ENCODE measurements at regions not wholly inside any gene's neighbourhood (a gene's known extent, or its start where the extent isn't known, plus 50 kb on each side); places are given as distances from the start of the nearest gene placed in this dataset.

DNA sequence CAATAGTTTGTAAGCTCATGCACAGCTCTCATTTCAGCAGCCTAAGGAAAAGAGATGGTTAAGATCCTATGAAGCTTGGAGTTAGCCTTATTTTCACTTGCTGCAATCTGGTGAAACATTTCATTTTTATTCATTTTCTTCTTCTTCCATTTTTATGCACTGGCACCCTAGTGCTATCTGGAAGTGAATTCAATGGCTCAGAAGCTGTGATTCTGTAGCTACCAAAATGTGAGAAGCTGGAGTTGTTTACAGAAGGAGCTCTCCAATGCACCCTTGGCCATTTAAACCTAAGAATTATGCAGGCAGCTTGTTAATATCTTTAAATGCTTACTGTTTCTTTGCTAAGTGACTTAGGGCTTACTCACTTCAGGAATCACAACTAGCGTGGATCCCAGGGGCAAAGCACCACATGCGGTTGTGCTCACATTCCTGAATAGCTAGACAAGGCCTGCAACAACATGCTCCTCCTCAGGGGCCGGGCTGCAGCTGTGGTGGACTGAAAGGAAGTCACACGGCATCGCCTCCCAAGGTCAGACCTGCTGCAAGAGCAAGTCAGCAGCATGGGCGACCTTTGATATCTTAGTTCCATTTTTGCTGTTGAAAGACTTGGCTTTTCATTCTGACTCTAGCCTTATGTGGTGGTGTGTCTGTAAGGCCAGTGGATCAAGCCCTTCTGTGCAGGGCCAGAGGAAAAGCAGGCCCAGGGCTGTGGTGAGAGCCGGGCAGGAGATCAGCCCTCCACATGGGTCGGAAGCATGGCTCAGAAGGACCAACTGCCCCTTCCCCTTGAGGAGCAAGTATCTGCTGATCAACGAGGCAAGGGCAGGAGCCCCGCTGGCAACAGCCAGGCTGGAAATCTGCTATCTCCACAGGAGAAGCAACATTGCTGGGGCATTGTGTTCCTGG, 91.9 kb upstream of the MBL2 start:
- H2AFZ ChIP-seq (ENCODE audit: low read depth) = no peak overlapping the region
- H3K4me2 ChIP-seq = no peak overlapping the region

GRCh38 chr10:52858722-52859121, 86.1 kb upstream of the MBL2 start:
- H3K4me3 ChIP-seq (IDR thresholded peaks at IDR 0.05; ENCODE audit: insufficient read depth, low read depth, low read length) = no peak overlapping the region
- no peaks in the 10 kb centered on the region for H3K36me3 ChIP-seq (ENCODE audit: insufficient read depth)
- TF ChIP-seq, protein P1, sequence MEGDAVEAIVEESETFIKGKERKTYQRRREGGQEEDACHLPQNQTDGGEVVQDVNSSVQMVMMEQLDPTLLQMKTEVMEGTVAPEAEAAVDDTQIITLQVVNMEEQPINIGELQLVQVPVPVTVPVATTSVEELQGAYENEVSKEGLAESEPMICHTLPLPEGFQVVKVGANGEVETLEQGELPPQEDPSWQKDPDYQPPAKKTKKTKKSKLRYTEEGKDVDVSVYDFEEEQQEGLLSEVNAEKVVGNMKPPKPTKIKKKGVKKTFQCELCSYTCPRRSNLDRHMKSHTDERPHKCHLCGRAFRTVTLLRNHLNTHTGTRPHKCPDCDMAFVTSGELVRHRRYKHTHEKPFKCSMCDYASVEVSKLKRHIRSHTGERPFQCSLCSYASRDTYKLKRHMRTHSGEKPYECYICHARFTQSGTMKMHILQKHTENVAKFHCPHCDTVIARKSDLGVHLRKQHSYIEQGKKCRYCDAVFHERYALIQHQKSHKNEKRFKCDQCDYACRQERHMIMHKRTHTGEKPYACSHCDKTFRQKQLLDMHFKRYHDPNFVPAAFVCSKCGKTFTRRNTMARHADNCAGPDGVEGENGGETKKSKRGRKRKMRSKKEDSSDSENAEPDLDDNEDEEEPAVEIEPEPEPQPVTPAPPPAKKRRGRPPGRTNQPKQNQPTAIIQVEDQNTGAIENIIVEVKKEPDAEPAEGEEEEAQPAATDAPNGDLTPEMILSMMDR (conservative IDR thresholded peaks at IDR 0.05; ENCODE audit: low read depth, low read length) = no peak
- no peaks in the 10 kb centered on the region for H4K20me1 ChIP-seq (ENCODE audit: insufficient read depth)
- H3K27ac ChIP-seq = no peak overlapping the region
- no peaks in the 10 kb centered on the region for H3K27me3 ChIP-seq (ENCODE audit: insufficient read depth, low read depth)
- no peak overlapping the region for H2AFZ ChIP-seq (ENCODE audit: low read depth)
- H3K4me2 ChIP-seq = no peak overlapping the region
- H3K4me1 ChIP-seq (ENCODE audit: low read depth, poor library complexity, severe bottlenecking) = no peaks in the 10 kb centered on the region
- no peaks in the 10 kb centered on the region for H3K79me2 ChIP-seq (ENCODE audit: insufficient read depth, low read depth)
- no peak overlapping the region for H3K9ac ChIP-seq

More for the DNA sequence above, 91.9 kb upstream of the MBL2 start:
- H3K9ac ChIP-seq = no peak overlapping the region
- H3K4me3 ChIP-seq (IDR thresholded peaks at IDR 0.05; ENCODE audit: insufficient read depth, low read depth, low read length) = no peak overlapping the region
- no peak overlapping the region for H3K27ac ChIP-seq
- no peaks in the 10 kb centered on the region for H3K4me1 ChIP-seq (ENCODE audit: low read depth, poor library complexity, severe bottlenecking)
- H3K79me2 ChIP-seq (ENCODE audit: insufficient read depth, low read depth) = no peaks in the 10 kb centered on the region
- H3K36me3 ChIP-seq (ENCODE audit: insufficient read depth) = no peaks in the 10 kb centered on the region
- no peaks in the 10 kb centered on the region for H4K20me1 ChIP-seq (ENCODE audit: insufficient read depth)
- no peaks in the 10 kb centered on the region for H3K27me3 ChIP-seq (ENCODE audit: insufficient read depth, low read depth)
- TF ChIP-seq, protein P1 (conservative IDR thresholded peaks at IDR 0.05; ENCODE audit: low read depth, low read length) = no peak

DNA sequence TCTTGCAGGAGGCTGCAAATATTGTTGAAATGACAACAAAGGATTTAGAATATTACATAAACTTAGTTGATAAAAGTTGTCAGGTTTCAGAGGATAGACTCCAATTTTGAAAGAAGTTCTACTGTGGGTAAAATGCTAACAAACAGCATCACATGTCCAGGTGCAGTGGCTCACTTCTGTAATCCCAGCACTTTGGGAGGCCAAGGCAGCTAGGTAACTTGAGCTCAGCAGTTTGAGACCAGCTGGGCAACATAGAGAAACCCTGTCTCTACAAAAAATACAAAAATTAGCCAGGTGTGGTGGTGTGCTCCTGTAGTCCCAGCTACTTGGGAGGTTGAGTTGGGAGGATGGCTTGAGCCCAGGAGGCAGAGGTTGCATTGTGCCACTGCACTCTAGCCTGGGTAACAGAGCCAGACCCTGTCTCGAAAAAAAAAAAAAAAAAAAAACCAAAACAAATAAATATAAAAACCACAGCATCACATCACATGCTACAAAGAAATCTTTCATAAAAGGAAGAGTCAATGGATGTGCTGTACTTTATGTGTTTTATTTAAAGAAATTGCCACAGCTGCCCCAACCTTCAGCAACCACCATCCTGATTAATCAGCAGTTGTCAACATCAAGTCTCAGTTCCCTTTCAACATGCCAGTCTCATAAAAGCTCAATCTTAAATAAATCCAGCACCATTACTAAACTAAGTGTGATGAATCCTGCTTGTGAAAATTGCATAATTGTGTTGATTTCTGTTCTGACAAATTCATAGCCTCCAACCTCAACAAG, 83.2 kb upstream of the MBL2 start:
- H4K20me1 ChIP-seq (ENCODE audit: insufficient read depth) = no peaks in the 10 kb centered on the region
- no peak overlapping the region for H2AFZ ChIP-seq (ENCODE audit: low read depth)
- no peaks in the 10 kb centered on the region for H3K36me3 ChIP-seq (ENCODE audit: insufficient read depth)
- no peak overlapping the region for H3K9ac ChIP-seq
- H3K79me2 ChIP-seq (ENCODE audit: insufficient read depth, low read depth) = no peaks in the 10 kb centered on the region
- H3K4me1 ChIP-seq (ENCODE audit: low read depth, poor library complexity, severe bottlenecking) = no peaks in the 10 kb centered on the region
- no peak overlapping the region for H3K4me2 ChIP-seq
- TF ChIP-seq, protein P1 (conservative IDR thresholded peaks at IDR 0.05; ENCODE audit: low read depth, low read length) = no peak
- no peak overlapping the region for H3K4me3 ChIP-seq (IDR thresholded peaks at IDR 0.05; ENCODE audit: insufficient read depth, low read depth, low read length)
- H3K27ac ChIP-seq = no peak overlapping the region
- H3K27me3 ChIP-seq (ENCODE audit: insufficient read depth, low read depth) = no peaks in the 10 kb centered on the region

GRCh38 chr10:52853704-52854103, 81.1 kb upstream of the MBL2 start:
- Histone ChIP-seq H3K79me2 (ENCODE audit: insufficient read depth, low read depth) (no peaks in the 10 kb centered on the region), H3K9ac (no peak overlapping the region), H3K4me1 (ENCODE audit: low read depth, poor library complexity, severe bottlenecking) (no peaks in the 10 kb centered on the region), H3K36me3 (ENCODE audit: insufficient read depth) (no peaks in the 10 kb centered on the region), H3K4me2 (no peak overlapping the region), H3K4me3 (IDR thresholded peaks at IDR 0.05; ENCODE audit: insufficient read depth, low read depth, low read length) (no peak overlapping the region), H3K27ac (no peak overlapping the region), H3K27me3 (ENCODE audit: insufficient read depth, low read depth) (no peaks in the 10 kb centered on the region), H2AFZ (ENCODE audit: low read depth) (no peak overlapping the region), H4K20me1 (ENCODE audit: insufficient read depth) (no peaks in the 10 kb centered on the region)
- TF ChIP-seq, protein P1 (conservative IDR thresholded peaks at IDR 0.05; ENCODE audit: low read depth, low read length) = no peak

Data from KMS-11 (cell line).